GM04504 (cell line): ENCODE measurements at regions not wholly inside any gene's neighbourhood (a gene's known extent, or its start where the extent isn't known, plus 50 kb on each side); places are given as distances from the start of the nearest gene placed in this dataset.
"Not testable (repeated sequence)": the region's sequence is repeated elsewhere in the genome, so short reads cannot be mapped to it uniquely, and the experiment has no call there.

Experiments used
- DNase-seq: peaks from one replicate; pipeline ENCODE4 v3.0.0-alpha.2; 2012; ENCODE audit warnings: low read depth

DNA sequence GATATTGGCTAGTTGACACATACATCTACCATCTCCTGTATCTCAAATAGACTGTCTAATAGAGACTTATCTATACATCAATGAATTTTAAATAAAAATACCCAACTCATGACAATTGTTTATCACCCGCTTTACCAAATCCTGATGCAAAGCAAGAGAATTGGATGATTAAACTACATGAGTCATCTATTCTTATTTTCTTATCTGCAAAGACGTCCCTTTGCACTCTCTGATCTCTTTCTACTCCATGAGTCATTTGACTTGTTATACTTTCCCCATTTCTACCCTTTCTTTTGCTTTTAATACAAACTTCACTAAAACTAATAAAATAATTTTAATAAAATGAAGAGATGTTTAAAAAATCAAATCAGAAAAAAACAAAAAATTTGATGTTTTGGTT is 261.7 kb upstream of the MAP2 start:
- no peak for DNase-seq

DNA sequence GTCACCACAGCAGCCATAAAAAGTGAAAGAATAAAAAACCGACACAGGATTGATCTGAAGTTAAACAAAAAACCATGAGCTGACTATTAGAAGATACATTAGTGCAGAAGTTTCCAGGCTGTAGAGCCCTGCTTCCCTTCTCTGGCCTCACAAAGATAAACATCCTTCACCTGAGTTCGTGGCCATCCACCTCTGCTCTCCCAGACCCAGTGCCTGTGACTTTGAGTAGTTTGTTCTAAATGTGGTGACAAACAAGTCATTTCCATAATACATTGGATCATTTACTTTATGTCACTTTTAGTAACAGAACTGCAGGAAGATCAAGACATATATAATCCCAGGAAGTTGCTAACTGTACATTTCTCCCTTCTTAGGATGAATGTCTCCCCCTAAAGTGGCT is 241.9 kb upstream of the MAP2 start:
- no peak for DNase-seq

DNA sequence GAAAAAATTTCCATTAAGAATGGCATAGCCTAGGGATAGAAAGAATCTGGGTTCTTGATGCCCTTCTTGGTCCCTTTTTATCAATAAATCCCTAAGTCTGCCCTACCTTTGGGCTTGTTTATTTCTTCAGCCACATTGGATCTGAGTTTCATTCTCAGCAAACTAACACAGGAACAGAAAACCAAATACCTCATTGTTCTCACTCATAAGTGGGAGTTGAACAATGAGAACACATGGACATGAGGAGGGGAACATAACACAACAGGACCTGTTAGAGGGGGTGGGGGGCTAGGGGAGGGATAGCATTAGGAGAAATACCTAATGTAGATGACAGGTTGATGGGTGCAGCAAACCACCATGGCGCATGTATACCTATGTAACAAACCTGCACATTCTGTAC is 237.0 kb upstream of the MAP2 start:
- not testable (repeated sequence) for DNase-seq

DNA sequence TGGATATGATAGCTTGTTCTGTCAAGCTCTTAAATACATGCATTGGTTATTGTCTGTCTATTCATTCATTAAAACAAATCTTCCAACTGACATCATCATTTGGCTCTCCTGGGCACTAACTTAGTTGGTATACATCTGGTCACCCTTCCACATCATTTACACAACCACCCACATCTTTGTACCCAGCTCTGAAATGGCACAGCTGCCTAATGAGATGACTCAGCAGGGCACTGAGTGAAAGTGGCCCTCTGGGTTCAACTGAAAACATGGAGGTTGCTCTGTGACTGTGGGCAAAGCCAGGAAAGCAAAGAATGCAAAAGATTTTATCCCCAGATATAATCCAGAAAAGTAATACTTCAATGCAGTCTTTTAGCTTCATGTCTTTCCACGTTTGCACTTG is 234.0 kb upstream of the MAP2 start:
- no peak for DNase-seq

DNA sequence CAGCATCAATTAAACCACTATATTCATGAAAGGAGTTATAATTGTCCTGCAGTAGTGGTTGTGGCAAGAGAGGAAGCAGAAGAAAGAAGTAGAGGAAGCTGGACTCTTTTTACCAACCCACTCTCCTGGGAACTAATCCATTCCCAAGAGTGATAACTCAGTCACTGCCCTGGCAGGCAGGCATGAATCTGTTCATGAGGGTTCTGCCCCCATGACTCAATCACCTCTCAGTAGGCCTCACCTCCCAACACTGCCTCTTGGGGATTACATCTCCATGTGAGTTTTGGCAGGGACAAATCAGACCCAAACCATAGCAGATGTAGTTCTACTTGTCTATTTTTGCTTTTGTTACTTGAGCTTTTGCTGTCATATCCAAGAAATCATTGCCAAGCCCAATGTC is 232.7 kb upstream of the MAP2 start:
- DNase-seq: no peak

DNA sequence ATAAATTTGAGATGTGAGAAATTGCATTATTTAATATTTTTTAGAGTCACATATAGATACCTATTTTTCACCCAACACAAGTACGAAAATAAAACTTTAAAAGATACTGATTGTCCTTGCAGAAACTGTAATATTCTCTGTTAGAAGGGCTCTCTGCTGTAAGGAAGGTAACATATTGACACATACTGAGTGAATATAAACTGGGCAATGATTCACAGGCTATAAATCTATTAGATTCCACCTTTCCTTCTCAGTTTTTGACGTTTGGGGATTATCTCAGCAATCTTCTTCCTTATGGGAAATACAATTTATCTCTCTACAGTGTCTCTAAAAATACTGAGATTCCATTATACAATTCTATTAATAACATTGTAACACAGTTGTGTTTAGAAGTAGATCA is 229.1 kb upstream of the MAP2 start:
- no peak for DNase-seq

DNA sequence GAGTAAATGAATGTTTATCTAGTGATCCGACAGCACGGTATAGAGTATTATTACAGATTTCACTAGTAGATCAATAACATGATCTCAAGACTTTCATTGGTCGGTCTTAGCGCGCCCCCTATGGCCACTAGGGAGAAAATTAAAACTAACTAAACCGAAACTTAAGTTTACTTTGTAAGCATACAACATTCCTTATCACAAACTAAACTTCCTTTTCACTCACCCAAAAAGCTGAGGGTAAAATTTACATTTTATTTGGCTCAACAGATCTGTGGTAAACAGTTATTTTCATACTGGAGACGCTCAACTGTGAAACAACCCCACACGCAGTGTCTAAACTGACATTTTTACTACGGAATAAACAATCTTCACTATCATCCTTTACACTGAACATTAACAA is 215.6 kb upstream of the MAP2 start:
- DNase-seq: no peak

DNA sequence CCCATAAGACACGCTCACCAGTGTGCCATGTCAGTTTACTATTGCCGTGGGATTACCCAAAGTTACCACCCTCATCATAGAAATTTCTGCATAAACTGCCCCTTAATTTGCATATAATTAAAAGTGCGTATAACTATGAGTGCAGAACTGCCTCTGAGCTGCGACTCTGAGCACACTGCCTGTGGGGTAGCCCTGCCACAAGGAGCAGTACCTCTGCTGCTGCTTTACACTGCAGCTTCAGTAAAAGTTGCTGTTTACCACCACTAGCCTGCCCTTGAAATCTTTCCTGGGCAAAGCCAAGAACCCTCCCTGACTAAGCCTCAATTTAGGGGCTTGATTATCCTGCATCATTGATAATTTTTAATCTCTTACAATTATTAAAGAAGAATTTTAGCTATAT is 213.9 kb upstream of the MAP2 start:
- DNase-seq: no peak

DNA sequence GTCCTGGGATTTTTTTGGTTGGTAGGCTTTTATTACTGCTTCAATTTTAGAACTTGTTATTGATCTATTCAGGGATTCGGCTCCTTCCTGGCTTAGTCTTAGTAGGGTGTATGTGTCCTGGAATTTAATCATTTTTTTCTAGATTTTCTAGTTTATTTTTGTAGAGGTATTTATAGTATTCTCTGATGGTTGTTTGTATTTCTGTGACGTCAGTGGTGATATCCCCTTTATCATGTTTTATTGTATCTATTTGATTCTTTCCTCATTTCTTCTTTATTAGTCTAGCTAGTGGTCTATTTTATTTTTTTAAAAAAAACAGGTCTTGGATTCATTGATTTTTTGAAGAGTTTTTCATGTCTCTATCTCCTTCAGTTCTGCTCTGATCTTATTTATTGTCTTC is 193.3 kb upstream of the MAP2 start:
- no peak for DNase-seq

DNA sequence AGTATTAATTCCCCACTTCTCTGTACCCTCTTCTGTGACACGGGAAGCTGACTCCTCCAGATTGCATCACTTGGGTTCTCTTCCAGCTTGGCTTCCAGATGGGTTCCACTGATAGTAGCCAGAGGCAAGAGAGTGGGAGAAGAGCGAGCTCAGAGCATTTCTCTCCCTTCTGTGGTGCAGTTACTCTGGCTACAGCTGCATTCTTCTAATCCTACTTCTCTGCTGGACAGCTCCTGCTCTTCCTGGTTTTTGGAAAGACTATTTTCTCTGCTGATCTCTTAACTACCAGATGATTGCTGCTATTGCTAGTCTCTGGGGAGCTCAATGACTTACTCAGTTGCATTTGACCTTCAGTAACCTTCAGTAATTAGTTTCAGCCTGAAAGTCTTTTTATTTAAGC is 187.5 kb upstream of the MAP2 start:
- no peak for DNase-seq

DNA sequence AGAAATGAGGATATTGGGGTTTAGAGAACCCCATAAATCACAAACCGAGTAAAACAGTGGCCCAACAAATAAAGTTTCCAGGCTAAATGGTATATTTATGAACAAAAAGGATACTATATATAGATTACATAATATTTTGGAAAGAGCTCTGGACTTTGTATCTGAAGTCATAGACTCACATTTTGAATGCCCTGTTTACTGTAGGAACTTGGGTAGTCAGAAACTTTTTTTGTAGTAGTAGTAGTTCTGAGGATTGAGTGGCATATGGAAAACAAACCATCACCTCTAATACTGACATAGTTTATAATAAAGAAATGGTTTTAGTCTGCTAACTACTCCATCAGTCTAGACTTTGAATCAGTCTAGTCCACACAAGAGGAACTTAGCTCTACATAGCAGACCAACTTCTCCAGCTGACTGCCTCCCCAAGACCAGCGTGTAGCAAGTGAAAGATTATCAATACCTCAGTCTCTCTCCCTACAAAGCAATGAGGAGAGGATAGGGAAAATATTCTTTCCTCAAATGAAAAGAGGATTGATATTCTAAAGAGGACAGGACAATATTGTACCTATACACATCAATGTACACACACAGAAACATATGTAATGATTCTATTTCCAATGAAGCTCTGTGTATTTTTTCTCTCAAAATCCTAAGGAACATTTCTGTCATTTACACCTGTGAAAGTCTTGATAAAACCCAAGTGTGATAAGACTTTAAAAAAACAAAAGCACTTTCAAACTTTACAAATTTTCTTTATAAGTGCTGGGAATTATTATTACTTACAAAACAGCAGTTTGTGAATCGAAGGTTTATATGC is 184.9 kb upstream of the MAP2 start:
- no peak for DNase-seq

DNA sequence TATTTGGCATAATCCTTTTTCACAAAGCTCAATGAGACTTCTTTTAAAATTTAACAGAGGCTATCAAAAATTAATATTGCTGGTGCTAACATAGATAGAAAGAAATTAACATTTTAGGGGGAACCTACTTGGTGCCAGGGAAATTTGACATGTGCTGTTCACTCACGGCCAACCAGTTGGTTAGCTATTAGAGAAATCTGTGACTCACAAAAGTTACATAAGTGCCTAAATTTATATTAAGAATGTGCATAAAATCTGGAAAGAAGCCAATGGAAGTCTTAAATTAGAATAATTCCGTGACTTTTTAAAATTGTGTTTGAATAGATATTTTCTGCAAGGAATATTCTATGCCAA is 184.3 kb upstream of the MAP2 start:
- DNase-seq: no peak

DNA sequence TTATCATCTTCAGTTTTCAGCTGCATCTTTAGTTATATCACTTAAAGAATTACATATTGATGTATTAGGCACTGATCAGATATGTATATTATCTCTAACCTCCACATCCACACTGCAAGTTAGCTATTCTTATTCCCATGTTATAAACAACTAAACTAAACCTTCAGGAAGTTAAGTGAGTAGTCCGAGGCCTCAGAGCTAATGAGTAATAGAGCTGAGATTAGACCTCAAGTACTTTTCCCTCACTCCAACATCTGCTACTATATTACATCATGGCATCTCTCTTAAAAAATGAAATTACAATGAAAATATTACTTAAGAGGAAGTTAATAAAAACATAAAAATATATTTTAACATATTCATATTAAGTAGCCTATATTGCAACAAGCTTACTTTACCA is 183.6 kb upstream of the MAP2 start:
- no peak for DNase-seq

DNA sequence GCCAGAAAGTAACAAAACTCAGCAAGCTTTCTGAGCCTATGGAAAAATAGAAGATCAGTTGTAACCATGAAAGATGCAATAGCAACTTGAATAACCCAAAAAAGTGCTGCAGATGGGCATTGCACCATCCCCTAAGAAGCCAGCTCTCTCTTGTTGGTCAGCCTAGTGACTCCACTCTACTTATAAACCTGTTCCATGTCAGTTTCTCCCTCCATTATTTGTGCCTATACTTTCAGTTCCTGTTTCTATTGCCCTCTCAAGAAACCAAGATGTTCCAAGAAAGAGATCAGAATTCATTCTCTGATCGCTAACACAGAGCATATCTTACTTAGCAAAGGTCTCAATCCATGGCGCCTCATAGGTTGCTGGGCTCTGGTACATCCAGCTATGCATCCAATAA is 170.3 kb upstream of the MAP2 start:
- DNase-seq: no peak

DNA sequence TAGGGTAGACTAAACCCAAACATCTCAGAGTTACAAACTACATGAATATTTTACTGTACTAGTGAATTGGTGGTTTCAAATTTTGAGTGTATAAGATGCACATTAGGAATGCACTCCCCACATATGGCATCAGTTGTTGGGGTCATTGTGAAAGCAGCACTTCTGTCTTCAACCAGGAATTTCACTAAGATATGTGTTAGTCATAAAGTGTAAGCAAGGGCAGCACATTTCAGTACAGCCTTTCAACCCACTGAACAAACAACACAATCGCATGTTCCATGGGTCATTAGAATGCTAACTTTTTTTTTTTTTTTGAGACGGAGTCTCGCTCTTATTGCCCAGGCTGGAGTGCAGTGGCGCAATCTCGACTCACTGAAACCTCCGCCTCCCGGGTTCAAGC is 164.1 kb upstream of the MAP2 start:
- no peak for DNase-seq

DNA sequence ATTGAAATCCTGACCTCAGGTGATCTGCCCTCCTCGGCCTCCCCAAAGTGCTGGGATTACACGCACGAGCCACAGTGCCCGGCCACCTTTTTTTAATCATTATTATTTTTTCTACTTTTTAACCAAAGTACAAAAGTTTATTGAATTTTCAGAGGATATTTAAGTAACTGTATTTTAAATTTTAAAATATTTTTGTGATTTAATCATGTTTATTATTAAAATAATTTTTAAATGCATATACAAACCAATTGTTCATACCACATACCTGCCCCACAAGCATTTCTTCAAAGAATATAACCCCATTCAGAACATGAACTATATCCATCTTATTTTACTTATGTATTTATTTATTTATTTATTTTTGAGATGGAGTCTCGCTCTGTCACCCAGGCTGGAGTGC is 163.6 kb upstream of the MAP2 start:
- no peak for DNase-seq

DNA sequence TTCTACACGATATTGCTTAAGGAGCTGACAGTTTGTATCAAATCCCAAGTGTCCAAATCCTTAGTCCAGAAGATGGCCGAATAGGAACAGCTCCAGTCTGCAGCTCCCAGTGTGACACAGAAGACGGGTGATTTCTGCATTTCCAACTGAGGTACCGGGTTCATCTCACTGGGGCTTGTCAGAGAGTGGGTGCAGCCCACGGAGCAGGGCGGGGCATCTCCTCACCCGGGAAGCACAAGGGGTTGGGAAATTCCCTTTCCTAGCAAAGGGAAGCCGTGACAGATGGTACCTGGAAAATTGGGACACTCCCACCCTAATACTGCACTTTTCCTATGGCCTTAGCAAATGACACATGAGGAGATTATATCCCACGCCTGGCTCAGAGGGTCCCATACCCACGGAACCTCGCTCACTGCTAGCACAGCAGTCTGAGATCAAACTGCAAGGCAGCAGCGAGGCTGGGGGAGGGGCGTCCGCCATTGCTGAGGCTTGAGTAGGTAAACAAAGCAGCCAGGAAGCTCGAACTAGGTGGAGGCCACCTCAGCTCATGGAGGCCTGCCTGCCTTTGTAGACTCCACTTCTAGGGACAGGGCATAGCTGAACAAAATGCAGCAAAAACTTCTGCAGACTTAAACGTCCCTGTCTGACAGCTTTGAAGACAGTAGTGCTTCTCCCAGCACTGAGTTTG is 162.3 kb upstream of the MAP2 start:
- not testable (repeated sequence) for DNase-seq

DNA sequence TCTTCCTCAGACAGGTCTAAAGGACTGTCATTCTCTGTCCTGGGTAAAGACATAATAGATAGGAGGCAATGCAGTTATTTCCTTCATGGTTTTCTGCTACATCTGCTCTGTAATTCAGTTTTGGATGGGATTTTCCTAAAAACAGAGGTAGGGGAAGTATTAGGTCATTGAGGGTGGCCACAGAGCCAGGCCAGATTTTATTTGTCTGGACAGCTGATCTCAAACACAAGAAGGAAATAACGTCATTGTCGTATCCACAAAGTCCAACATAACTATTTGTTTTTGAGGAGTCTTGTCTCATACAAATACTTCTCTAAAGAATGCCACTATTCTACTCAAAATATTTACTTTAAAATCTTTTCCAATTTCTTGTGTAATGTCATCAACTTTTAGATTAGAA is 154.8 kb upstream of the MAP2 start:
- DNase-seq: no peak

DNA sequence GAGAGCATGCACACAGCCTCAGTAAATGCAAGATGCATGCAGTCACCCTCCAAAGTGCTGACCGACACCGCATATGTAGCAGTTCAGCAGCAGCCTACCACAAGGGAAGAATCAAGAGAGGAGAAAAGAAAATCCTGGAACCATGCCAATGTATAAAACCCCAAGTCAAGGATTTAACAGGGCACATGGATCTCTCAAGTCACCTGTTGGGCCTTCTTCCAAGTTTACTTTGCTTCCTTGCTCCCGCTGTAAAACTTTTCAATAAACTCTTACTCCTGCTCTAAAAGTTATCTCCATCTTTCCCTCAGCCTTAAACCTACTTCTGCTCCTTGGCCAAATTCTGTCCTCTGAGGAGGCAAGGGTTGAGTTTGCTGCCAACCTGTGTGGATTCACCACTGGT is 147.8 kb upstream of the MAP2 start:
- no peak for DNase-seq

DNA sequence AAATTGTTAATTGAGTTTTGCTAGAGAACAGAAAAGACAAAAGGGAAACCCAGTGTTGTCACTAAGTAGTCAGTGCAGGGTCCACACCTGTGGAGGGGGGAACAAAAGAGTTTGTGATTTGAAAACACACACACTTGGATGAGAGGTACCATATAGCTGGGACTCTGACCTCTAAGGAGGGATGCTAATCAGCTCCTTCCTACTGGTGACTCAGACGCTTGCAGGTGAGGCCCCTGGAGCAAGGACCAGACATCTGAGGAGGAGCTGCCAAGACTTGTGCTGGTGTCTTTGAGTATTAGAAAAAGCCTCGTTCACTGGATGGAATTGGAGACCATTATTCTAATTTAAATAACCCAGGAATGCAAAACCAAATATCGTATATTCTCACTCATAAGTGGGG is 146.4 kb upstream of the MAP2 start:
- DNase-seq: no peak

DNA sequence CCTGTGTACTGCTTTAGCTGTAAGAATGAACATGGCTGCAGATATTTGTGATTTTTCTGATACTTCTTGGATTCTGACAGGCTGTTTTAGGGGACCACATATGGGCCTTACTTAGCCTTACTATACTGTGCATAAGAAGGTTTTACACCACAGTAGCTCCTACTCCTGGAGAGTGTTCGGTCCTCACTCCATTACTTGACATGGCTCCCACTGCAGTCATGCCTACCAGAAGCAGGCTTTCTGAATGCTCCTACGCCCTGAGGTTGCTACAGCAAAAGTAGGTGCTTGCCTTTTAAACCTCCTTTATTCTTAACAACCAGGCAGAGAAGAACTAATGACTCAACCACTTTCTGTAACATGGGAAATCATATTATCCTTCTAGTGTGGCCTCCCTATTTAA is 125.2 kb upstream of the MAP2 start:
- no peak for DNase-seq

DNA sequence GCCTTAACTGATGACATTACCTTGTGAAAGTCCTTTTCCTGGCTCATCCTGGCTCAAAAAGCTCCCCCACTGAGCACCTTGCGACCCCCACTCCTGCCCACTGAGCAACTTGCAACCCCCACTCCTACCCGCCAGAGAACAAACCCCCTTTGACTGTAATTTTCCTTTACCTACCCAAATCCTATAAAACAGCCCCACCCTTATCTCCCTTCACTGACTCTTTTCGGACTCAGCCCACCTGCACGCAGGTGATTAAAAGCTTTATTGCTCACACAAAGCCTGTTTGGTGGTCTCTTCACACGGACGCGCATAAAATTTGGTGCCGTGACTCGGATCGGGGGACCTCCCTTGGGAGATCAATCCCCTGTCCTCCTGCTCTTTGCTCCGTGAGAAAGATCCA is 124.4 kb upstream of the MAP2 start:
- DNase-seq: not testable (repeated sequence)

DNA sequence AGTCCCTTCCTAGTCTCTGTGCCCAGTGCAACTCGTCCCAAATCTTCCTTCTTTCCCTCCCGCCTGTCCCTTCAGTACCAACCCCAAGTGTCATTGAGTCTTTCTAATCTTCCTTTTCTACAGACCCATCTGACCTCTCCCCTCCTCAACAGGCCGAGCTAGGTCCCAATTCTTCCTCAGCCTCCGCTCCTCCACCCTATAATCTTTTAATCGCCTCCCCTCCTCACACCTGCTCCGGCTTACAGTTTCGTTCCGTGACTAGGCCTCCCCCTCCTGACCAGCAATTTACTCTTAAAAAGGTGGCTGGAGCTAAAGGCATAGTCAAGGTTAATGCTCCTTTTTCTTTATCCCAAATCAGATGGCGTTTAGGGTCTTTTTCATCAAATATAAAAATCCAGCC is 123.1 kb upstream of the MAP2 start:
- DNase-seq: not testable (repeated sequence)

DNA sequence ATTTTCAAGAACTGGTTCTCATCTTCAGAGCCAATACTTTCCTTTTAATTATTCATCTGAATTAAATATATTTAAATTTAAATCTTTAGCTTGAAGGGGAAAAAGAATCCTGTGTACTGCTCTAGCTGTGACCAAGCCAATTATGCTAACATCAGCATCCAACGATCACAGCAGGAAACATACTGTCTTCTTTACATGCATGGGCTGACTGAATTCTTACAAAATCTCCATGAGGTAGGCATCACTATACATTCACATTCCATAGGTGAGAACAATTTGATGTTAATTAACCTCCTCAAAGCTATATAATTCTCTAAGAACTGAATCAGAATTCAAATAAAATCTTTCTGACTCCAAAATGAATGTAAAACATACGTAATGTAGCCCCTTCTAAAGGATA is 118.8 kb upstream of the MAP2 start:
- no peak for DNase-seq
